ENCODE measurements at regions not wholly inside any gene's neighbourhood (a gene's known extent, or its start where the extent isn't known, plus 50 kb on each side); places are given as distances from the start of the nearest gene placed in this dataset.
"Not testable (repeated sequence)": the region's sequence is repeated elsewhere in the genome, so short reads cannot be mapped to it uniquely, and the experiment has no call there.

DNA sequence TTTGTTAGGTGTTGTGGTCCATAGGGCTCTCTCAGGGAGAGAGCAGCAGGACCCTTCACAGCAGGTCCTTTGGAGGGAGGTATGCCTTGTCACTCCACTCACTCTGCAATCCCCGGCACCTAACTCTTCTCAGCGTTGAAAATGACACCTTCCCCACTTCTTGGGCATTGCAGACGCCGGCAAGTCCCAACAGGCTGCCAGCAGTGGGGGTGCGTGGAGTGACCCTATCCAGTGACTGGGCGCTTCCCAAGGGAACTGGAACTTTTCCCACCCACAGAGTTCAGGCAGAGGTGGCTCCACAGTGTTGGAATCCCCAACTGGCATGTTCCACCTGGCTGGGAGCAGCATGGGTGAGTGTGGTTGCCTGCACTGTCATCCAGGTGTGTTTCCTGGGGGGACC lies 705.1 kb upstream of the FRG1 start:
- no peak overlapping the region for H3K27ac ChIP-seq (ENCODE audit: low read length)
- no peaks in the 10 kb centered on the region for H3K9me3 ChIP-seq (ENCODE audit: control insufficient read depth, insufficient read depth, low read depth, low read length)
- no TSS peak for BruUV-seq (replicated peaks)
- no peak overlapping the region for H3K4me3 ChIP-seq (ENCODE audit: low read depth in 2 of 2, low read length in 2 of 2)
- no peaks in the 10 kb centered on the region for H3K27me3 ChIP-seq (ENCODE audit: control insufficient read depth, insufficient read depth, low read length)
- ChIA-PET POLR2A (no interaction called here), CTCF (no interaction called here)
- DNase-seq (ENCODE audit: low read depth, low spot score) (no peak), ATAC-seq (no peak)
- no peaks in the 10 kb centered on the region for H3K36me3 ChIP-seq (ENCODE audit: control insufficient read depth, insufficient read depth, low read length)
- intact Hi-C loops (cut with micrococcal nuclease; ENCODE audit: unreplicated experiment): no loop called here
- TF ChIP-seq, protein P1, sequence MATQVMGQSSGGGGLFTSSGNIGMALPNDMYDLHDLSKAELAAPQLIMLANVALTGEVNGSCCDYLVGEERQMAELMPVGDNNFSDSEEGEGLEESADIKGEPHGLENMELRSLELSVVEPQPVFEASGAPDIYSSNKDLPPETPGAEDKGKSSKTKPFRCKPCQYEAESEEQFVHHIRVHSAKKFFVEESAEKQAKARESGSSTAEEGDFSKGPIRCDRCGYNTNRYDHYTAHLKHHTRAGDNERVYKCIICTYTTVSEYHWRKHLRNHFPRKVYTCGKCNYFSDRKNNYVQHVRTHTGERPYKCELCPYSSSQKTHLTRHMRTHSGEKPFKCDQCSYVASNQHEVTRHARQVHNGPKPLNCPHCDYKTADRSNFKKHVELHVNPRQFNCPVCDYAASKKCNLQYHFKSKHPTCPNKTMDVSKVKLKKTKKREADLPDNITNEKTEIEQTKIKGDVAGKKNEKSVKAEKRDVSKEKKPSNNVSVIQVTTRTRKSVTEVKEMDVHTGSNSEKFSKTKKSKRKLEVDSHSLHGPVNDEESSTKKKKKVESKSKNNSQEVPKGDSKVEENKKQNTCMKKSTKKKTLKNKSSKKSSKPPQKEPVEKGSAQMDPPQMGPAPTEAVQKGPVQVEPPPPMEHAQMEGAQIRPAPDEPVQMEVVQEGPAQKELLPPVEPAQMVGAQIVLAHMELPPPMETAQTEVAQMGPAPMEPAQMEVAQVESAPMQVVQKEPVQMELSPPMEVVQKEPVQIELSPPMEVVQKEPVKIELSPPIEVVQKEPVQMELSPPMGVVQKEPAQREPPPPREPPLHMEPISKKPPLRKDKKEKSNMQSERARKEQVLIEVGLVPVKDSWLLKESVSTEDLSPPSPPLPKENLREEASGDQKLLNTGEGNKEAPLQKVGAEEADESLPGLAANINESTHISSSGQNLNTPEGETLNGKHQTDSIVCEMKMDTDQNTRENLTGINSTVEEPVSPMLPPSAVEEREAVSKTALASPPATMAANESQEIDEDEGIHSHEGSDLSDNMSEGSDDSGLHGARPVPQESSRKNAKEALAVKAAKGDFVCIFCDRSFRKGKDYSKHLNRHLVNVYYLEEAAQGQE (IDR thresholded peaks at IDR 0.05; ENCODE audit: insufficient read depth in 1 of 2, low read depth in 2 of 2, low read length in 1 of 2): no peak
- TF ChIP-seq TCF7L2 (IDR thresholded peaks at IDR 0.05; ENCODE audit: low read depth, low read length) (no peak), SIN3A (IDR thresholded peaks at IDR 0.05; ENCODE audit: borderline replicate concordance, insufficient read depth, low read depth, low read length) (no peak), POLR2AphosphoS5 (IDR thresholded peaks at IDR 0.05; ENCODE audit: low read depth, low read length) (no peak)
- TF ChIP-seq, protein P2, sequence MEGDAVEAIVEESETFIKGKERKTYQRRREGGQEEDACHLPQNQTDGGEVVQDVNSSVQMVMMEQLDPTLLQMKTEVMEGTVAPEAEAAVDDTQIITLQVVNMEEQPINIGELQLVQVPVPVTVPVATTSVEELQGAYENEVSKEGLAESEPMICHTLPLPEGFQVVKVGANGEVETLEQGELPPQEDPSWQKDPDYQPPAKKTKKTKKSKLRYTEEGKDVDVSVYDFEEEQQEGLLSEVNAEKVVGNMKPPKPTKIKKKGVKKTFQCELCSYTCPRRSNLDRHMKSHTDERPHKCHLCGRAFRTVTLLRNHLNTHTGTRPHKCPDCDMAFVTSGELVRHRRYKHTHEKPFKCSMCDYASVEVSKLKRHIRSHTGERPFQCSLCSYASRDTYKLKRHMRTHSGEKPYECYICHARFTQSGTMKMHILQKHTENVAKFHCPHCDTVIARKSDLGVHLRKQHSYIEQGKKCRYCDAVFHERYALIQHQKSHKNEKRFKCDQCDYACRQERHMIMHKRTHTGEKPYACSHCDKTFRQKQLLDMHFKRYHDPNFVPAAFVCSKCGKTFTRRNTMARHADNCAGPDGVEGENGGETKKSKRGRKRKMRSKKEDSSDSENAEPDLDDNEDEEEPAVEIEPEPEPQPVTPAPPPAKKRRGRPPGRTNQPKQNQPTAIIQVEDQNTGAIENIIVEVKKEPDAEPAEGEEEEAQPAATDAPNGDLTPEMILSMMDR (IDR thresholded peaks at IDR 0.05): no peak
- in situ Hi-C loops (cut with HindIII; ENCODE audit: low pct_unique_long_range_greater_than_20kb, low sequenced_read_pairs): no loop called here
- H3K4me1 ChIP-seq (ENCODE audit: control insufficient read depth, insufficient read depth, low read length): no peaks in the 10 kb centered on the region

DNA sequence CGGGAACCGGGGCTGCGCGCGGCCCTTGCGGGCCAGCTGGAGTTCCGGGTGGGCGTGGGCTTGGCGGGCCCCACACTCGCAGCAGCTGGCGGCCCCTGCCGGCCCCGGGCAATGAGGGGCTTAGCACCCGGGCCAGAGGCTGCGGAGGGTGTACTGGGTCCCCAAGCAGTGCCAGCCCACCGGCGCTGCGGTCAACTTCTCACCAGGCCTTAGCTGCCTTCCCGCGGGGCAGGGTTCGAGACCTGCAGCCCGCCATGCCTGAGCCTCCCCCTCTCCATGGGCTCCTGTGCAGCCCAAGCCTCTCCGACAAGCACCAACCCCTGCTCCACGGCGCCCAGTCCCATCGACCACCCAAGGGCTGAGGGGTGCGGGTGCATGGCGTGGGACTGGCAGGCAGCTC lies 704.4 kb upstream of the FRG1 start:
- H3K4me1 ChIP-seq (ENCODE audit: control insufficient read depth, insufficient read depth, low read length); H3K4me3 ChIP-seq (ENCODE audit: low read depth in 2 of 2, low read length in 2 of 2); H3K9me3 ChIP-seq (ENCODE audit: control insufficient read depth, insufficient read depth, low read depth, low read length); DNase-seq (ENCODE audit: low read depth, low spot score); H3K36me3 ChIP-seq (ENCODE audit: control insufficient read depth, insufficient read depth, low read length); CTCF ChIA-PET; BruUV-seq (replicated peaks); in situ Hi-C loops (cut with HindIII; ENCODE audit: low pct_unique_long_range_greater_than_20kb, low sequenced_read_pairs); H3K27me3 ChIP-seq (ENCODE audit: control insufficient read depth, insufficient read depth, low read length); POLR2A ChIA-PET; H3K27ac ChIP-seq (ENCODE audit: low read length); ATAC-seq; intact Hi-C loops (cut with micrococcal nuclease; ENCODE audit: unreplicated experiment): not testable (repeated sequence)

DNA sequence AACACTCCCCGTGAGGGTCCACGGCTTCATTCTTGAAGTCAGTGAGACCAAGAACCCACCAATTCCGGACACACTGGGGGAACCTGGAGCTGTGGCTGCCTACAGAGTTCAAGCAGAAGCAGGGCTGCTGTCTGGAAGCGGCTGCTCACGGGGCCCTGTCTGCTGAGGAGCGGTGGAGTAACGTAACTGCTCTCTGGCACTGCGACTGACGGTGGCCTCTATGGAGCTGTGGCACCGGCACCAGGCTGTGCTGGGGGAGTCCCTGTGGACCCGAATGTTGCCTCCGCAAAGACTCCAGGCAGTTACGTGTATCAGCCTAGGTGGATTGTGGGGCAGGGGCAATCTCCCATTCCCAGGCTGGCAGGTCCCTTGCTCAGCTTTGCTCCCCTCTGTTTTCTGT lies 703.3 kb upstream of the FRG1 start:
- intact Hi-C loops (cut with micrococcal nuclease; ENCODE audit: unreplicated experiment) (no loop called here), in situ Hi-C loops (cut with HindIII; ENCODE audit: low pct_unique_long_range_greater_than_20kb, low sequenced_read_pairs) (no loop called here)
- Histone ChIP-seq H3K27ac (ENCODE audit: low read length) (no peak overlapping the region), H3K36me3 (ENCODE audit: control insufficient read depth, insufficient read depth, low read length) (no peaks in the 10 kb centered on the region), H3K27me3 (ENCODE audit: control insufficient read depth, insufficient read depth, low read length) (no peaks in the 10 kb centered on the region), H3K4me3 (ENCODE audit: low read depth in 2 of 2, low read length in 2 of 2) (no peak overlapping the region), H3K9me3 (ENCODE audit: control insufficient read depth, insufficient read depth, low read depth, low read length) (no peaks in the 10 kb centered on the region), H3K4me1 (ENCODE audit: control insufficient read depth, insufficient read depth, low read length) (no peaks in the 10 kb centered on the region)
- BruUV-seq (replicated peaks): no TSS peak
- ChIA-PET POLR2A (no interaction called here), CTCF (no interaction called here)
- DNase-seq (ENCODE audit: low read depth, low spot score) (no peak), ATAC-seq (no peak)
- TF ChIP-seq SIN3A (IDR thresholded peaks at IDR 0.05; ENCODE audit: borderline replicate concordance, insufficient read depth, low read depth, low read length): no peak
- TF ChIP-seq TCF7L2 (IDR thresholded peaks at IDR 0.05; ENCODE audit: low read depth, low read length): no peak
- TF ChIP-seq, protein P2 (IDR thresholded peaks at IDR 0.05): no peak
- TF ChIP-seq, protein P1 (IDR thresholded peaks at IDR 0.05; ENCODE audit: insufficient read depth in 1 of 2, low read depth in 2 of 2, low read length in 1 of 2): no peak
- TF ChIP-seq POLR2AphosphoS5 (IDR thresholded peaks at IDR 0.05; ENCODE audit: low read depth, low read length): no peak
